ENCODE measurements at regions not wholly inside any gene's neighbourhood (a gene's known extent, or its start where the extent isn't known, plus 50 kb on each side); places are given as distances from the start of the nearest gene placed in this dataset.

- TF ChIP-seq EZH2 (IDR thresholded peaks at IDR 0.05; ENCODE audit: borderline replicate concordance, low read length), result no peak
- no peak for TF ChIP-seq CTCF (IDR thresholded peaks at IDR 0.05; ENCODE audit: low read length)
Observed at GRCh38 chr17:73799781-73800627, 155.8 kb upstream of the SDK2 start.

All from OCI-LY1 (cell line).